GM12878 (cell line): ENCODE measurements at regions not wholly inside any gene's neighbourhood (a gene's known extent, or its start where the extent isn't known, plus 50 kb on each side); places are given as distances from the start of the nearest gene placed in this dataset.

ENCODE experiments used
- ATAC-seq: fragments of 200-7000 bp; cut with Tn5 transposase; 3 replicates; pipeline ENCODE4 v1.9.1; 2020; ENCODE audit warnings: mild to moderate bottlenecking, moderate library complexity
- BruUV-seq: library from RNA; stranded (reverse); fragments of 400-500 nt; replicated peaks from 2 replicates; lab custom pipeline; 2021; lab: Mats Ljungman, UMichigan
- CTCF ChIA-PET: fragments of 300-600 bp; sonication (Branson Sonifier 250); formaldehyde crosslinking; extraction: SDS; loops from one replicate; lab custom pipeline; 2021; ENCODE audit warnings: inconsistent platforms; lab: Yijun Ruan, JAX
- POLR2A ChIA-PET: fragments of 350-600 bp; formaldehyde crosslinking; extraction: SDS; loops from one replicate; lab custom pipeline; 2021; ENCODE audit warnings: inconsistent platforms; lab: Charles Lee
- RAD21 ChIA-PET: fragments of 300-600 bp; sonication (Branson Sonifier 250); formaldehyde crosslinking; loops from one replicate; lab custom pipeline; 2023; ENCODE audit warnings: antibody characterized with exemption; ENCODE audit not compliant: unreplicated experiment; lab: Charles Lee
- SMC1A ChIA-PET: fragments of 300-600 bp; sonication (Branson Sonifier 250); formaldehyde crosslinking; loops from one replicate; lab custom pipeline; 2023; ENCODE audit not compliant: unreplicated experiment, uncharacterized antibody; lab: Charles Lee
- DNase-seq: peaks from one replicate; pipeline ENCODE4 v3.0.0-alpha.2; 2011; ENCODE audit warnings: low read depth, low spot score
- FAIRE-seq: peaks from 3 replicates; lab custom pipeline; 2011; peaks lifted over from hg19 to GRCh38; lab: Jason Lieb, UNC
- H2AFZ ChIP-seq: 2 replicates; pipeline ENCODE4 v1.6.0; 2011; ENCODE audit warnings: low read depth, low read length, control low read depth; ENCODE audit not compliant: control insufficient read depth
- H3K27ac ChIP-seq: 2 replicates; pipeline ENCODE4 v1.5.1; 2011; ENCODE audit warnings: control low read depth; ENCODE audit not compliant: control insufficient read depth, insufficient read depth
- H3K27me3 ChIP-seq, 2 experiments: replicated peaks in 1 of 2; 2 replicates each; pipeline versions ENCODE4 v1.6.0 to v1.6.1; 2011; ENCODE audit warnings: low read length in 1 of 2; ENCODE audit not compliant: control insufficient read depth in 2 of 2, insufficient read depth in 2 of 2
- H3K36me3 ChIP-seq, 2 experiments: 2 replicates each; pipeline ENCODE4 v1.5.1; 2011; ENCODE audit warnings: low read length in 1 of 2; ENCODE audit not compliant: control insufficient read depth in 2 of 2, insufficient read depth in 2 of 2
- H3K4me1 ChIP-seq: 2 replicates; pipeline ENCODE4 v1.6.1; 2011; ENCODE audit warnings: mild to moderate bottlenecking, low read length, moderate library complexity, mixed read lengths; ENCODE audit not compliant: control insufficient read depth, insufficient read depth
- H3K4me2 ChIP-seq: 2 replicates; pipeline ENCODE4 v1.6.0; 2011; ENCODE audit warnings: control low read depth; ENCODE audit not compliant: control insufficient read depth, insufficient read depth
- H3K4me3 ChIP-seq: fragments of 200-600 bp; sonication (generic); 2 replicates; pipeline ENCODE4 v1.5.1; 2016
- H3K79me2 ChIP-seq: 2 replicates; pipeline ENCODE4 v1.6.0; 2011; ENCODE audit warnings: low read length; ENCODE audit not compliant: control insufficient read depth, insufficient read depth
- H3K9ac ChIP-seq: 2 replicates; pipeline ENCODE4 v1.8.0; 2011; ENCODE audit warnings: low read length, control low read depth, mixed read lengths; ENCODE audit not compliant: control insufficient read depth, insufficient read depth
- H3K9me3 ChIP-seq: replicated peaks from 3 replicates; pipeline ENCODE4 v1.5.1; 2011; ENCODE audit warnings: mild to moderate bottlenecking, low read length; ENCODE audit not compliant: control insufficient read depth, insufficient read depth
- H4K20me1 ChIP-seq: 2 replicates; pipeline ENCODE4 v1.6.0; 2011; ENCODE audit not compliant: control insufficient read depth, insufficient read depth
- BCL3 ChIP-seq: IDR thresholded peaks from 2 replicates; pipeline ENCODE4 v1.6.1; 2011; ENCODE audit warnings: borderline replicate concordance, low read depth, mild to moderate bottlenecking, moderate library complexity, low read length; ENCODE audit not compliant: insufficient read depth, poor library complexity, severe bottlenecking
- BHLHE40 ChIP-seq, 2 experiments: fragments of 450-650 bp in 1 of 2; IDR thresholded peaks; 2 replicates each; pipeline ENCODE4 v1.6.1; 2011 to 2017; ENCODE audit warnings: low read depth in 2 of 2, borderline replicate concordance in 1 of 2, improper control_type of control experiment in 1 of 2, low read length in 1 of 2, mild to moderate bottlenecking in 1 of 2
- CREM ChIP-seq: IDR thresholded peaks from 2 replicates; pipeline ENCODE4 v1.6.1; 2014; ENCODE audit warnings: antibody characterized with exemption, low read depth
- KAT2A ChIP-seq: conservative IDR thresholded peaks from 2 replicates; pipeline ENCODE4 v1.6.1; 2011; ENCODE audit warnings: low read depth, low read length; ENCODE audit not compliant: control insufficient read depth
- MYB ChIP-seq: fragments of 150-350 bp; IDR thresholded peaks from 2 replicates; pipeline ENCODE4 v1.6.1; 2014; ENCODE audit warnings: mild to moderate bottlenecking, low read depth, low read length, borderline replicate concordance
- RBBP5 ChIP-seq: fragments of 200-600 bp; sonication (generic); conservative IDR thresholded peaks from 2 replicates; pipeline ENCODE4 v1.6.1; 2016
- SKIL ChIP-seq: fragments of 450-650 bp; IDR thresholded peaks from 2 replicates; pipeline ENCODE4 v1.6.1; 2017; ENCODE audit warnings: mild to moderate bottlenecking, low read depth, inconsistent platforms; ENCODE audit not compliant: poor library complexity, severe bottlenecking
- ZBTB33 ChIP-seq: fragments of 450-650 bp; IDR thresholded peaks from 2 replicates; pipeline ENCODE4 v1.6.1; 2017; ENCODE audit warnings: mild to moderate bottlenecking
- ZBTB40 ChIP-seq: fragments of 450-650 bp; IDR thresholded peaks from 2 replicates; pipeline ENCODE4 v1.6.1; 2016; ENCODE audit warnings: mild to moderate bottlenecking, moderate library complexity, borderline replicate concordance
- WGBS: methylation state at CpG from one replicate; pipeline ENCODE4 v1.1.6; 2016; ENCODE audit warnings: low lambda C conversion rate; ENCODE audit not compliant: insufficient replicate concordance, insufficient coverage; ENCODE audit errors: missing lambda C conversion rate; 5-methylcytosine and 5-hydroxymethylcytosine counted together
- in situ Hi-C: fragments of 300-500 bp; cut with MboI; formaldehyde crosslinking; loops from 9 replicates; pipeline ENCODE4 v1.14.3; 2018; ENCODE audit warnings: mixed read lengths
- intact Hi-C: fragments of 100-400 bp; cut with micrococcal nuclease; formaldehyde crosslinking; loops from one replicate; pipeline ENCODE4 v1.14.2; 2022; ENCODE audit not compliant: unreplicated experiment
- TF ChIP-seq, protein P1 (sequence below): fragments of 450-650 bp; conservative IDR thresholded peaks from 2 replicates; pipeline ENCODE4 v1.6.1; 2017; ENCODE audit warnings: mild to moderate bottlenecking, moderate library complexity

DNA sequence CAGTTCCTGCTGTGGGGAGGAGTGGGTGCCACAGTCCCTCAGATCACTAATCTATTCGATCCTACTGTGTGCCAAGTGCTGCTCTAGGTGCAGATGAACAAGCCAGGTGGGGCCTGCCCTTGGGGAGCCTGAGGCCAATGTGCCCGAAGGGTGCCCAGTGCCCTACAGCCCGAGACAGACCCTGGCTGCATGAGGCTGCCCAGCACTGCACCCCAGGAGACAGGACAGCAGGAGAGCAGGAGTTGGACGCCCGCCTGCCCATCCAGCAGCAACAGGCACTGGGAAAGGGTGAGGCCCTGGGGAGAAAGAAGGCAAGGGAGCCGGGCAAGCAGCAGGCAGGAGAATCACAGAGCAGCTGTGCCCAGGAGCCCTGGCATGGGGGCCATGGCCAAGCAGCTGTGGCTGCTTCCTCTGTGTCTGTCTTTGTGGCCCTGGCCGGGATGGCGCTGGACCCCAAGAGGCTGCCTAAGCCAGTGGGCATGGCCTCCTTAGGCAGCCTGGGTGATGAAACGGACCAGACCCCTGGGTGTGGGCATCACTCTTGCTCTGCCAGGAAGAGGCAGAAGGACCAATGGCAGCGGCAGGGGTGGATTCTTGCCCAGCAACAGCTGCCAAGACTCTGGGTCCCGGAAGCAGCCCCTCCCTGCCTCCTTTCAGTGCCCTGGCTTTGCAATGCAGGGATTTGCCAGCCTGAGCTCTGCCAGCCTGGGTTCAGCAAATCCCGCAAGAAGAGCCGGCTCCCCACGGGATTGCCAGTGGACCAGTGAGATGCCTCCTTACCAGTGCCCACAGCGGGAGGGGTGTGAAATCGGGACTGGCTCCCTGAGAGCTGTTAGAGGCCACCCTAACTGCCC lies 179.6 kb upstream of the TNRC6C start:
- RAD21 ChIA-PET, result no interaction called here
- BruUV-seq, result no TSS peak
- in situ Hi-C loops, result no loop called here
- no peak overlapping the region for H3K27ac ChIP-seq
- ATAC-seq (no peak), FAIRE-seq (no peak), DNase-seq (no peak)
- H3K36me3 ChIP-seq, result no peaks in the 10 kb centered on the region
- POLR2A ChIA-PET, result interaction anchor here (0.6 kb wide), 1 partner anchor 87 kb away, joined by 3 read pairs; no protein-coding TSS in a partner anchor
- no peaks in the 10 kb centered on the region for H3K27me3 ChIP-seq
- no peaks in the 10 kb centered on the region for H4K20me1 ChIP-seq
- intact Hi-C loops, result no loop called here
- no peak overlapping the region for H3K9ac ChIP-seq
- H3K4me3 ChIP-seq, result no peak overlapping the region
- no peak overlapping the region for H3K4me2 ChIP-seq
- H3K4me1 ChIP-seq, result peaks cover 2% of the 10 kb centered on the region; the same call in 1 of the 2 replicates
- CTCF ChIA-PET, result no interaction called here
- WGBS, result 34% methylated on average over 16 of the region's 16 CpGs
- SMC1A ChIA-PET, result no interaction called here
- H2AFZ ChIP-seq, result no peak overlapping the region
- H3K79me2 ChIP-seq, result no peaks in the 10 kb centered on the region
- H3K9me3 ChIP-seq, result no peaks in the 10 kb centered on the region
- TF ChIP-seq KAT2A (no peak), RBBP5 (no peak), SKIL (no peak), BHLHE40 (IDR thresholded peaks at IDR 0.05; ENCODE audit: borderline replicate concordance in 1 of 2, low read depth in 2 of 2, low read length in 1 of 2) (no peak), ZBTB40 (no peak), CREM (no peak), BCL3 (no peak), MYB (no peak), ZBTB33 (no peak)
- TF ChIP-seq, protein P1, sequence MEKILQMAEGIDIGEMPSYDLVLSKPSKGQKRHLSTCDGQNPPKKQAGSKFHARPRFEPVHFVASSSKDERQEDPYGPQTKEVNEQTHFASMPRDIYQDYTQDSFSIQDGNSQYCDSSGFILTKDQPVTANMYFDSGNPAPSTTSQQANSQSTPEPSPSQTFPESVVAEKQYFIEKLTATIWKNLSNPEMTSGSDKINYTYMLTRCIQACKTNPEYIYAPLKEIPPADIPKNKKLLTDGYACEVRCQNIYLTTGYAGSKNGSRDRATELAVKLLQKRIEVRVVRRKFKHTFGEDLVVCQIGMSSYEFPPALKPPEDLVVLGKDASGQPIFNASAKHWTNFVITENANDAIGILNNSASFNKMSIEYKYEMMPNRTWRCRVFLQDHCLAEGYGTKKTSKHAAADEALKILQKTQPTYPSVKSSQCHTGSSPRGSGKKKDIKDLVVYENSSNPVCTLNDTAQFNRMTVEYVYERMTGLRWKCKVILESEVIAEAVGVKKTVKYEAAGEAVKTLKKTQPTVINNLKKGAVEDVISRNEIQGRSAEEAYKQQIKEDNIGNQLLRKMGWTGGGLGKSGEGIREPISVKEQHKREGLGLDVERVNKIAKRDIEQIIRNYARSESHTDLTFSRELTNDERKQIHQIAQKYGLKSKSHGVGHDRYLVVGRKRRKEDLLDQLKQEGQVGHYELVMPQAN, result no peak
